Ovary (tissue), 7 donors: ENCODE measurements at regions not wholly inside any gene's neighbourhood (a gene's known extent, or its start where the extent isn't known, plus 50 kb on each side); places are given as distances from the start of the nearest gene placed in this dataset.

Source experiments
- DNase-seq, 5 donors: peaks; one replicate each; pipeline ENCODE4 v3.0.0-alpha.2; 2019 to 2020
- H3K27ac ChIP-seq, 2 donors: fragments of 200-600 bp; one replicate each; pipeline versions ENCODE4 v1.5.1 to v1.8.0; 2019 to 2022
- H3K27me3 ChIP-seq: fragments of 200-600 bp; one replicate; pipeline ENCODE4 v1.8.0; 2022
- H3K36me3 ChIP-seq: fragments of 200-600 bp; sonication (generic); one replicate; pipeline ENCODE4 v1.5.1; 2019
- H3K4me1 ChIP-seq: one replicate; pipeline ENCODE4 v1.8.1; 2013; ENCODE audit warnings: mild to moderate bottlenecking, moderate library complexity; ENCODE audit not compliant: insufficient read depth
- H3K4me3 ChIP-seq: fragments of 200-600 bp; sonication (generic); one replicate; pipeline ENCODE4 v1.5.1; 2017
- H3K9me3 ChIP-seq, 2 donors: fragments of 200-600 bp in 1 of 2; sonication (generic) in 1 of 2; one replicate each; pipeline versions ENCODE4 v1.5.1 to v1.8.1; 2013 to 2019; ENCODE audit warnings: mild to moderate bottlenecking in 1 of 2, moderate library complexity in 1 of 2
- CTCF ChIP-seq, 3 donors: fragments of 450-650 bp in 2 of 3; fragments of 200-600 bp in 1 of 3; IDR thresholded peaks; one replicate each; pipeline versions ENCODE4 v1.5.1 to v1.8.0; 2016 to 2022; ENCODE audit warnings: antibody characterized with exemption in 3 of 3, mild to moderate bottlenecking in 1 of 3
- EP300 ChIP-seq: sonication (generic); formaldehyde crosslinking; IDR thresholded peaks from one replicate; pipeline ENCODE4 v1.6.1; 2017; ENCODE audit warnings: antibody characterized with exemption
- POLR2A ChIP-seq: fragments of 450-650 bp; IDR thresholded peaks from one replicate; pipeline ENCODE4 v1.6.1; 2017; ENCODE audit warnings: antibody characterized with exemption, mild to moderate bottlenecking, moderate library complexity
- WGBS, 3 donors: extraction: QIAGEN DNeasy Blood & Tissue Kit in 1 of 3; methylation state at CpG; one replicate each; pipeline versions ENCODE4 v1.1.5 to v1.1.7; 2013 to 2017; 5-methylcytosine and 5-hydroxymethylcytosine counted together
- intact Hi-C, 4 donors: fragments of 100-400 bp; cut with DNase I; formaldehyde crosslinking; loops; one replicate each; pipeline versions ENCODE4 v1.11.0 to v1.15.1; 2022 to 2023
- donor health status: DM: no; HTN: no; CAD: no; lungs with moderate emphysema.
- donor health status: DM: no; HTN: no; CAD: no.
- donor health status: Bipolar disorder and iron deficiency.
- donor health status: DM: no; HTN: no; CAD: no.
- donor health status: DM: yes; HTN: yes; CAD: no.

- WGBS, 3 donors, result 71 to 82% (median 74%) methylated on average over 5 of the region's 5 CpGs
- Histone ChIP-seq H3K36me3 (no peaks in the 10 kb centered on the region), H3K27ac (no peak overlapping the region), H3K4me1 (no peaks in the 10 kb centered on the region), H3K4me3 (no peak overlapping the region), H3K9me3 (no peaks in the 10 kb centered on the region), H3K27me3 (no peaks in the 10 kb centered on the region)
- no peak for DNase-seq
- intact Hi-C loops, result no loop called here
- TF ChIP-seq CTCF (IDR thresholded peaks at IDR 0.05) (no peak), POLR2A (no peak), EP300 (no peak)
Observed at GRCh38 chr12:83758888-83759631, 1072.4 kb downstream of the TMTC2 start.

- H3K4me3 ChIP-seq, result no peak overlapping the region
- H3K4me1 ChIP-seq, result no peaks in the 10 kb centered on the region
- WGBS, 3 donors, result 74 to 82% (median 80%) methylated on average over 1 of the region's 1 CpG
- no peak for DNase-seq
- H3K36me3 ChIP-seq, result no peaks in the 10 kb centered on the region
- no peaks in the 10 kb centered on the region for H3K9me3 ChIP-seq
- no peak for TF ChIP-seq CTCF (IDR thresholded peaks at IDR 0.05)
- TF ChIP-seq POLR2A, result no peak
- TF ChIP-seq EP300, result no peak
- H3K27ac ChIP-seq, result no peak overlapping the region
- peaks cover 2% of the 10 kb centered on the region for H3K27me3 ChIP-seq
- intact Hi-C loops, result no loop called here
Observed at GRCh38 chr12:83753904-83754303, 1067.2 kb downstream of the TMTC2 start.

- Histone ChIP-seq H3K9me3 (no peaks in the 10 kb centered on the region), H3K4me3 (no peak overlapping the region), H3K27ac (no peak overlapping the region), H3K27me3 (peaks cover 2% of the 10 kb centered on the region), H3K36me3 (no peaks in the 10 kb centered on the region), H3K4me1 (no peaks in the 10 kb centered on the region)
- WGBS, 3 donors, result 66 to 72% (median 70%) methylated on average over 3 of the region's 3 CpGs
- intact Hi-C loops, result no loop called here
- TF ChIP-seq CTCF (IDR thresholded peaks at IDR 0.05) (no peak), POLR2A (no peak), EP300 (no peak)
- no peak for DNase-seq
Observed at GRCh38 chr12:83753205-83753604, 1066.5 kb downstream of the TMTC2 start.

GRCh38 chr12:83739607-83740006, 1052.9 kb downstream of the TMTC2 start:
- intact Hi-C loops, result no loop called here

More at GRCh38 chr12:83739607-83740006, 1052.9 kb downstream of the TMTC2 start:
- Histone ChIP-seq H3K36me3 (no peaks in the 10 kb centered on the region), H3K4me1 (no peaks in the 10 kb centered on the region), H3K27ac (no peak overlapping the region), H3K27me3 (no peaks in the 10 kb centered on the region), H3K9me3 (no peaks in the 10 kb centered on the region), H3K4me3 (no peak overlapping the region)
- TF ChIP-seq POLR2A (no peak), EP300 (no peak), CTCF (IDR thresholded peaks at IDR 0.05) (no peak)
- no peak for DNase-seq
- 67 to 80% (median 69%) methylated on average over 3 of the region's 3 CpGs for WGBS, 3 donors
